Panc1 (cell line): ENCODE measurements at regions not wholly inside any gene's neighbourhood (a gene's known extent, or its start where the extent isn't known, plus 50 kb on each side); places are given as distances from the start of the nearest gene placed in this dataset.

Source experiments
- POLR2AphosphoS5 ChIP-seq: IDR thresholded peaks from 2 replicates; pipeline ENCODE4 v1.6.1; 2012; ENCODE audit warnings: mild to moderate bottlenecking, low read depth, low read length, moderate library complexity
- REST ChIP-seq, 2 experiments: IDR thresholded peaks; 2 replicates each; pipeline ENCODE4 v1.6.1; 2011 to 2012; ENCODE audit warnings: low read depth in 2 of 2, control low read depth in 1 of 2, low read length in 1 of 2, mild to moderate bottlenecking in 1 of 2, moderate library complexity in 1 of 2; ENCODE audit not compliant: insufficient read depth in 1 of 2
- SIN3A ChIP-seq: IDR thresholded peaks from 2 replicates; pipeline ENCODE4 v1.6.1; 2012; ENCODE audit warnings: low read depth, mild to moderate bottlenecking, low read length, moderate library complexity, borderline replicate concordance; ENCODE audit not compliant: insufficient read depth
- TCF7L2 ChIP-seq: IDR thresholded peaks from 2 replicates; pipeline ENCODE4 v1.6.1; 2011; ENCODE audit warnings: mild to moderate bottlenecking, low read depth, low read length, inconsistent platforms
- TF ChIP-seq, protein P1 (sequence below): fragments of 450-650 bp; IDR thresholded peaks from 2 replicates; pipeline ENCODE4 v1.5.1; 2017; ENCODE audit warnings: mild to moderate bottlenecking

DNA sequence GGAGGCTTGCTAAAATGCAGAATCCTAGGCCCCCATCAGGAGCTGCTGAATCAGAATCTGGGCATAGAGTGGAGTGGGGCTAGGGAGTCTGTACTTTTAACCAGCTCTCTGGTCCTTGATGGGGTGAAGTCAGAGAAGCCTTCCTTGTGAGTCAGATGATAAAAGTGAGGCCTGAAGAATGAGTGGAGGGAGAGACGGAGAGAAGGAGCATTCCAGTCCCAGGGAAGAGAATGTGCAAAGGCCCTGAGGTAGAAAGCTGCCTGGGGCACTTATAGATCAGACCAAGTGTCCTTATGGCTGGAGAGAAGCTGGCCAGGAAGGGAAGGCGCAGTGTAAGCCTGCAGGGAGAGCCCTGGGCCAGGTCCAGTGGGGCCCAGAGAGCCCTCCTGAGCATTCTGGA, 235.1 kb upstream of the NLRP1 start:
- TF ChIP-seq, protein P1, sequence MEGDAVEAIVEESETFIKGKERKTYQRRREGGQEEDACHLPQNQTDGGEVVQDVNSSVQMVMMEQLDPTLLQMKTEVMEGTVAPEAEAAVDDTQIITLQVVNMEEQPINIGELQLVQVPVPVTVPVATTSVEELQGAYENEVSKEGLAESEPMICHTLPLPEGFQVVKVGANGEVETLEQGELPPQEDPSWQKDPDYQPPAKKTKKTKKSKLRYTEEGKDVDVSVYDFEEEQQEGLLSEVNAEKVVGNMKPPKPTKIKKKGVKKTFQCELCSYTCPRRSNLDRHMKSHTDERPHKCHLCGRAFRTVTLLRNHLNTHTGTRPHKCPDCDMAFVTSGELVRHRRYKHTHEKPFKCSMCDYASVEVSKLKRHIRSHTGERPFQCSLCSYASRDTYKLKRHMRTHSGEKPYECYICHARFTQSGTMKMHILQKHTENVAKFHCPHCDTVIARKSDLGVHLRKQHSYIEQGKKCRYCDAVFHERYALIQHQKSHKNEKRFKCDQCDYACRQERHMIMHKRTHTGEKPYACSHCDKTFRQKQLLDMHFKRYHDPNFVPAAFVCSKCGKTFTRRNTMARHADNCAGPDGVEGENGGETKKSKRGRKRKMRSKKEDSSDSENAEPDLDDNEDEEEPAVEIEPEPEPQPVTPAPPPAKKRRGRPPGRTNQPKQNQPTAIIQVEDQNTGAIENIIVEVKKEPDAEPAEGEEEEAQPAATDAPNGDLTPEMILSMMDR = no peak
- TF ChIP-seq POLR2AphosphoS5 (no peak), TCF7L2 (no peak), SIN3A (no peak), REST (IDR thresholded peaks at IDR 0.05; ENCODE audit: insufficient read depth in 1 of 2, low read depth in 2 of 2, low read length in 1 of 2) (no peak)
